HepG2 (cell line): ENCODE measurements at regions not wholly inside any gene's neighbourhood (a gene's known extent, or its start where the extent isn't known, plus 50 kb on each side); places are given as distances from the start of the nearest gene placed in this dataset.

Source experiments
- ATAC-seq: fragments of 200-7000 bp; cut with Tn5 transposase; 3 replicates; pipeline ENCODE4 v1.9.1; 2020; ENCODE audit warnings: mild to moderate bottlenecking, moderate library complexity
- BruUV-seq: library from RNA; stranded (reverse); fragments of 400-500 nt; replicated peaks from 2 replicates; lab custom pipeline; 2021; lab: Mats Ljungman, UMichigan
- CTCF ChIA-PET: fragments of 300-600 bp; formaldehyde crosslinking; extraction: SDS; loops from one replicate; lab custom pipeline; 2021; ENCODE audit warnings: low total read pairs, inconsistent platforms, low intra/inter-chr PET ratio; lab: Yijun Ruan, JAX
- POLR2A ChIA-PET: fragments of 350-600 bp; sonication (Branson Sonifier 250); formaldehyde crosslinking; loops from one replicate; lab custom pipeline; 2020; ENCODE audit warnings: antibody characterized with exemption, inconsistent platforms; lab: Yijun Ruan, JAX
- DNase-seq: peaks from one replicate; pipeline ENCODE4 v3.0.0-alpha.2; 2015; ENCODE audit warnings: low spot score
- FAIRE-seq: peaks from 3 replicates; lab custom pipeline; 2011; peaks lifted over from hg19 to GRCh38; lab: Jason Lieb, UNC
- H2AFZ ChIP-seq: one replicate; pipeline ENCODE4 v1.6.1; 2011; ENCODE audit warnings: low read length, inconsistent platforms
- H3K27ac ChIP-seq: fragments of 300-600 bp; 3 replicates; pipeline ENCODE4 v1.8.0; 2011; ENCODE audit warnings: mixed run types, mild to moderate bottlenecking, mixed read lengths, low read length, inconsistent platforms; ENCODE audit not compliant: insufficient read depth; ENCODE audit errors: extremely low read length
- H3K27me3 ChIP-seq, 2 experiments: fragments of 200-600 bp in 1 of 2; 2 replicates in 1 of 2; 3 replicates in 1 of 2; pipeline versions ENCODE4 v1.6.0 to v1.8.0; 2011; ENCODE audit warnings: low read length in 2 of 2, mild to moderate bottlenecking in 2 of 2, moderate library complexity in 2 of 2, inconsistent platforms in 1 of 2; ENCODE audit not compliant: insufficient read depth in 2 of 2, control insufficient read depth in 1 of 2
- H3K36me3 ChIP-seq, 2 experiments: fragments of 200-600 bp in 1 of 2; replicated peaks in 1 of 2; 2 replicates in 1 of 2; 3 replicates in 1 of 2; pipeline versions ENCODE4 v1.5.1 to v1.8.0; 2011; ENCODE audit warnings: low read length in 2 of 2, inconsistent platforms in 1 of 2; ENCODE audit not compliant: insufficient read depth in 2 of 2, control insufficient read depth in 1 of 2
- H3K4me1 ChIP-seq: 2 replicates; pipeline ENCODE4 v1.5.1; 2012; ENCODE audit warnings: low read length, inconsistent platforms; ENCODE audit not compliant: insufficient read depth
- H3K4me2 ChIP-seq: 2 replicates; pipeline ENCODE4 v1.6.0; 2011; ENCODE audit warnings: low read depth, low read length, inconsistent platforms
- H3K4me3 ChIP-seq, 3 experiments: fragments of 200-600 bp in 1 of 3; sonication (generic), shearing (Covaris generic) in 1 of 3; replicated peaks in 1 of 3; 2 replicates each; pipeline ENCODE4 v1.5.1; 2011 to 2016; ENCODE audit warnings: low read length in 3 of 3, inconsistent platforms in 2 of 3, low read depth in 2 of 3, mild to moderate bottlenecking in 2 of 3, control low read depth in 1 of 3, mixed read lengths in 1 of 3; ENCODE audit not compliant: insufficient read depth in 1 of 3
- H3K79me2 ChIP-seq: one replicate; pipeline ENCODE4 v1.6.1; 2011; ENCODE audit warnings: low read length, inconsistent platforms; ENCODE audit not compliant: insufficient read depth
- H3K9ac ChIP-seq: 2 replicates; pipeline ENCODE4 v1.6.0; 2011; ENCODE audit warnings: mild to moderate bottlenecking, low read depth, low read length, inconsistent platforms; ENCODE audit not compliant: insufficient read depth
- H3K9me3 ChIP-seq: 2 replicates; pipeline ENCODE4 v1.5.1; 2012; ENCODE audit warnings: mild to moderate bottlenecking, low read length
- H4K20me1 ChIP-seq: 2 replicates; pipeline ENCODE4 v1.6.0; 2011; ENCODE audit warnings: inconsistent platforms, mild to moderate bottlenecking, low read length, moderate library complexity; ENCODE audit not compliant: insufficient read depth
- AGO1 ChIP-seq: fragments of 200-400 bp; formaldehyde crosslinking; IDR thresholded peaks from 2 replicates; pipeline ENCODE4 v1.6.1; 2017; ENCODE audit warnings: mild to moderate bottlenecking, low read depth, low read length, moderate library complexity; ENCODE audit not compliant: poor library complexity, severe bottlenecking
- CHD4 ChIP-seq: fragments of 200-600 bp; sonication (generic); IDR thresholded peaks from 2 replicates; pipeline ENCODE4 v1.7.0; 2017; ENCODE audit warnings: mild to moderate bottlenecking, low read length, borderline replicate concordance
- E2F1 ChIP-seq: sonication (generic); formaldehyde crosslinking; IDR thresholded peaks from 2 replicates; pipeline ENCODE4 v1.5.0; 2020; ENCODE audit warnings: missing genetic modification reagents
- HOXA9 ChIP-seq: sonication (generic); formaldehyde crosslinking; IDR thresholded peaks from 2 replicates; pipeline ENCODE4 v1.8.1; 2022; ENCODE audit warnings: missing genetic modification reagents, mild to moderate bottlenecking, moderate library complexity, borderline replicate concordance
- TOE1 ChIP-seq: sonication (generic); formaldehyde crosslinking; IDR thresholded peaks from 2 replicates; pipeline ENCODE4 v1.4.0; 2020; ENCODE audit warnings: mild to moderate bottlenecking, missing genetic modification reagents
- ZNF263 ChIP-seq: sonication (generic); formaldehyde crosslinking; IDR thresholded peaks from 2 replicates; pipeline ENCODE4 v1.4.0; 2020; ENCODE audit warnings: missing genetic modification reagents
- ZNF431 ChIP-seq: sonication (generic); formaldehyde crosslinking; IDR thresholded peaks from 2 replicates; pipeline ENCODE4 v1.9.0; 2022; ENCODE audit warnings: missing genetic modification reagents, low read depth, mild to moderate bottlenecking, borderline replicate concordance
- ZNF512 ChIP-seq: sonication (generic); formaldehyde crosslinking; IDR thresholded peaks from 2 replicates; pipeline ENCODE4 v1.4.0; 2020; ENCODE audit warnings: mild to moderate bottlenecking, missing genetic modification reagents
- ZNF570 ChIP-seq: sonication (generic); formaldehyde crosslinking; IDR thresholded peaks from 2 replicates; pipeline ENCODE4 v1.4.0; 2020; ENCODE audit warnings: mild to moderate bottlenecking, missing genetic modification reagents, borderline replicate concordance
- ZNF614 ChIP-seq: IDR thresholded peaks from 2 replicates; pipeline ENCODE4 v1.6.1; 2018; ENCODE audit warnings: missing biosample characterization, missing genetic modification reagents, inconsistent platforms, borderline replicate concordance
- ZNF761 ChIP-seq: sonication (generic); formaldehyde crosslinking; conservative IDR thresholded peaks from 2 replicates; pipeline ENCODE4 v1.4.0; 2020; ENCODE audit warnings: mild to moderate bottlenecking, missing genetic modification reagents
- WGBS: methylation state at CpG from one replicate; pipeline ENCODE4 v1.1.6; 2017; ENCODE audit warnings: low lambda C conversion rate; 5-methylcytosine and 5-hydroxymethylcytosine counted together
- in situ Hi-C: cut with HindIII; loops from 2 replicates; pipeline ENCODE4 v1.10.0; 2017; ENCODE audit warnings: low pct_unique_long_range_greater_than_20kb; ENCODE audit not compliant: extremely low pct_ligation_motif_present
- intact Hi-C: fragments of 100-400 bp; cut with micrococcal nuclease; formaldehyde crosslinking; loops from one replicate; pipeline ENCODE4 v1.10.0; 2022; ENCODE audit not compliant: unreplicated experiment
- TF ChIP-seq, protein P1 (sequence below): sonication (generic); formaldehyde crosslinking; IDR thresholded peaks from 2 replicates; pipeline ENCODE4 v1.8.0; 2022; ENCODE audit warnings: missing genetic modification reagents, low read depth, mild to moderate bottlenecking, borderline replicate concordance
- TF ChIP-seq, protein P2 (sequence below): IDR thresholded peaks from 2 replicates; pipeline ENCODE4 v1.6.1; 2016

DNA sequence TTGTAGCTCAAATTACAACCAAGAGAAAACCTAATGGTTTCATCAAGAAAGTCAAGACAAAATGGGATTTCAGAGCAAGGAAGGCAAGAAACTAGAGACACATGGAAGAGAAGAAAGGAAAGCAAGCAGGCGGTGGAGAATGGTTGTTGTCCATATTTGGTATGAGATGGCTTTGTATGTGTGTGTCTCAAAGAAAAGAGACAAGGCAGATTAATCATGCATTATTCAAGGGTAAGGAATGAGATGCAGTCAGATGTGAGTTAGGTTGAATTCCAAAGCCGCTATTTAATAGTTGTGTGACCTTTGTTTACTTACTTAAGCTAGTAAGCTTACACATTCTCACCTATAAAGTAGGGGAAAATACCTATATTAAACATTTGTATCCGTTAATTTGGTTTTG lies 1029.6 kb downstream of the CDH11 start:
- Histone ChIP-seq H3K27ac (no peak overlapping the region), H3K4me2 (no peak overlapping the region), H4K20me1 (no peaks in the 10 kb centered on the region), H2AFZ (no peak overlapping the region), H3K9ac (no peak overlapping the region), H3K27me3 (no peaks in the 10 kb centered on the region), H3K4me1 (no peaks in the 10 kb centered on the region), H3K36me3 (no peaks in the 10 kb centered on the region), H3K9me3 (peaks cover 4% of the 10 kb centered on the region), H3K4me3 (no peak overlapping the region), H3K79me2 (no peaks in the 10 kb centered on the region)
- in situ Hi-C loops (loop anchor here (10.0 kb wide), 1 partner anchor 1033 kb away; the partner anchor contains the start of gene CDH11), intact Hi-C loops (loop anchor here (5.0 kb wide), 1 partner anchor 90 kb away; no protein-coding TSS in a partner anchor)
- ChIA-PET CTCF (no interaction called here), POLR2A (no interaction called here)
- no peak for ATAC-seq
- BruUV-seq = no TSS peak
- FAIRE-seq = no peak
- no peak for DNase-seq
- WGBS = 12% methylated on average over 3 of the region's 3 CpGs
- no peak for TF ChIP-seq TOE1 (CRISPR knock-in tag)
- TF ChIP-seq ZNF263 (CRISPR knock-in tag) = no peak
- TF ChIP-seq CHD4 = no peak
- TF ChIP-seq ZNF570 (CRISPR knock-in tag) = no peak
- TF ChIP-seq ZNF431 (CRISPR knock-in tag) = no peak
- TF ChIP-seq, protein P1, sequence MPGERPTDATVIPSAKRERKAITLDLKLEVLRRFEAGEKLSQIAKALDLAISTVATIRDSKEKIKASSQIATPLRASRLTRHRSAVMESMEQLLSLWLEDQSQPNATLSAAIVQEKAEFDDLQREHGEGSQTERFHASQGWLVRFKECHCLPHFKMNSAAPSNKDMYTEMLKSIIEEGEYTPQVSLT (CRISPR knock-in tag) = no peak
- TF ChIP-seq, protein P2, sequence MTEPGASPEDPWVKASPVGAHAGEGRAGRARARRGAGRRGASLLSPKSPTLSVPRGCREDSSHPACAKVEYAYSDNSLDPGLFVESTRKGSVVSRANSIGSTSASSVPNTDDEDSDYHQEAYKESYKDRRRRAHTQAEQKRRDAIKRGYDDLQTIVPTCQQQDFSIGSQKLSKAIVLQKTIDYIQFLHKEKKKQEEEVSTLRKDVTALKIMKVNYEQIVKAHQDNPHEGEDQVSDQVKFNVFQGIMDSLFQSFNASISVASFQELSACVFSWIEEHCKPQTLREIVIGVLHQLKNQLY (CRISPR knock-in tag) = no peak
- no peak for TF ChIP-seq E2F1 (CRISPR knock-in tag)
- no peak for TF ChIP-seq ZNF761 (CRISPR knock-in tag)
- no peak for TF ChIP-seq HOXA9 (CRISPR knock-in tag)
- TF ChIP-seq AGO1 = no peak
- no peak for TF ChIP-seq ZNF614 (CRISPR knock-in tag)
- no peak for TF ChIP-seq ZNF512
